Loucy (cell line): ENCODE measurements at regions not wholly inside any gene's neighbourhood (a gene's known extent, or its start where the extent isn't known, plus 50 kb on each side); places are given as distances from the start of the nearest gene placed in this dataset.

ENCODE experiments used
- CTCF ChIP-seq: fragments of 200-600 bp; sonication (generic); conservative IDR thresholded peaks from 2 replicates; pipeline ENCODE4 v1.5.1; 2014; ENCODE audit warnings: mild to moderate bottlenecking, antibody characterized with exemption, low read length
- EZH2phosphoT487 ChIP-seq: fragments of 200-600 bp; IDR thresholded peaks from 2 replicates; pipeline ENCODE4 v1.6.1; 2018; ENCODE audit warnings: antibody characterized with exemption, mild to moderate bottlenecking, moderate library complexity, borderline replicate concordance

DNA sequence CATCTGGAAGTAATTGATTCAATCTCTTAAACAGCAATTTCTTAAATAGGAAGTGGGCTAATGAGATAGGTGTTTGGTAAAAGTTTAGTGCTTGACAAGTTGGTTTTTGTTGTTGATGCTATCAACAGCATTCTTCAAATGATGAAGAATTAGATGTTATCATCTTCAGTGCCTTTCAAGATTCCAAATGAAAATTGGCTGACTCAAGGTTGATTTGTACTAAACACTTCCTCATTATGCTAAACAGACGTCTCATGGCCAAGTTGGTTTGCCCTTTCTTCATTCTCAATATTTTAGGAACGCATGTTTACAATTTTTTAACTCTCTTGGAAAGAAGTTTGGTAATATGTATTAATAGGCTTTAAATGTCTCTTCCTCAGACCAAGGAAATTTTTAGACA, 86.0 kb downstream of the MID1IP1 start:
- no peak for TF ChIP-seq CTCF
- no peak for TF ChIP-seq EZH2phosphoT487
